ENCODE measurements at regions not wholly inside any gene's neighbourhood (a gene's known extent, or its start where the extent isn't known, plus 50 kb on each side); places are given as distances from the start of the nearest gene placed in this dataset.

DNA sequence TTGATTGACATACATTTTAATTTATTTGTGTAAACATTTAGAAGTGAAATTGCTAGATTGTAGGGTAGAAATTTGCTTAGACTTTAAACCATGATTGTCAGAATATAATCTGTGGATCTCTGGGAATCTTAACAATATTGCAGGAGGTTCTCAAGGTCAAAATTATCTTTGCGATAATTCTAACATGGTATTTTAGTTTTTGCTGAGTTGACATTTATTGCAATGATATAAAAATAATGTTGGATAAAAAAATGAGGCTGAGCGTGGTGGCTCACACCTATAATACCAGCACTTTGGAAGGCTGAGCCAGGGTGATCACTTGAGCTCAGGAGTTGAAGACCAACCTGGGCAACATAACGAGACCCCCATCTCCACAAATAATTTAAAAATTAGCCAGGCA, 70.3 kb upstream of the SGCD start:
- CTCF ChIA-PET, result no interaction called here
- Histone ChIP-seq H3K4me2 (no peak overlapping the region), H2AFZ (no peak overlapping the region), H3K9me3 (ENCODE audit: insufficient read depth, low read depth) (no peaks in the 10 kb centered on the region), H3K36me3 (ENCODE audit: low read depth) (no peaks in the 10 kb centered on the region), H4K20me1 (ENCODE audit: insufficient read depth) (no peaks in the 10 kb centered on the region), H3K4me1 (replicated peaks; ENCODE audit: insufficient read depth) (no peaks in the 10 kb centered on the region), H3K27ac (no peak overlapping the region), H3K27me3 (ENCODE audit: insufficient read depth, low read depth) (no peaks in the 10 kb centered on the region), H3K9me2 (ENCODE audit: insufficient read depth) (no peaks in the 10 kb centered on the region), H3K79me2 (ENCODE audit: low read depth) (no peaks in the 10 kb centered on the region), H3F3A (ENCODE audit: insufficient read depth, low read depth) (no peaks in the 10 kb centered on the region), H3K4me3 (no peak overlapping the region)
- POLR2A ChIA-PET (ENCODE audit: unreplicated experiment), result no interaction called here
- intact Hi-C loops (cut with micrococcal nuclease; ENCODE audit: unreplicated experiment), result no loop called here
- no peak for DNase-seq
- TF ChIP-seq, protein P1, sequence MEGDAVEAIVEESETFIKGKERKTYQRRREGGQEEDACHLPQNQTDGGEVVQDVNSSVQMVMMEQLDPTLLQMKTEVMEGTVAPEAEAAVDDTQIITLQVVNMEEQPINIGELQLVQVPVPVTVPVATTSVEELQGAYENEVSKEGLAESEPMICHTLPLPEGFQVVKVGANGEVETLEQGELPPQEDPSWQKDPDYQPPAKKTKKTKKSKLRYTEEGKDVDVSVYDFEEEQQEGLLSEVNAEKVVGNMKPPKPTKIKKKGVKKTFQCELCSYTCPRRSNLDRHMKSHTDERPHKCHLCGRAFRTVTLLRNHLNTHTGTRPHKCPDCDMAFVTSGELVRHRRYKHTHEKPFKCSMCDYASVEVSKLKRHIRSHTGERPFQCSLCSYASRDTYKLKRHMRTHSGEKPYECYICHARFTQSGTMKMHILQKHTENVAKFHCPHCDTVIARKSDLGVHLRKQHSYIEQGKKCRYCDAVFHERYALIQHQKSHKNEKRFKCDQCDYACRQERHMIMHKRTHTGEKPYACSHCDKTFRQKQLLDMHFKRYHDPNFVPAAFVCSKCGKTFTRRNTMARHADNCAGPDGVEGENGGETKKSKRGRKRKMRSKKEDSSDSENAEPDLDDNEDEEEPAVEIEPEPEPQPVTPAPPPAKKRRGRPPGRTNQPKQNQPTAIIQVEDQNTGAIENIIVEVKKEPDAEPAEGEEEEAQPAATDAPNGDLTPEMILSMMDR (conservative IDR thresholded peaks at IDR 0.05), result no peak
- no peak for TF ChIP-seq EZH2 (IDR thresholded peaks at IDR 0.05; ENCODE audit: low read depth)
- BruUV-seq (replicated peaks), result no TSS peak

DNA sequence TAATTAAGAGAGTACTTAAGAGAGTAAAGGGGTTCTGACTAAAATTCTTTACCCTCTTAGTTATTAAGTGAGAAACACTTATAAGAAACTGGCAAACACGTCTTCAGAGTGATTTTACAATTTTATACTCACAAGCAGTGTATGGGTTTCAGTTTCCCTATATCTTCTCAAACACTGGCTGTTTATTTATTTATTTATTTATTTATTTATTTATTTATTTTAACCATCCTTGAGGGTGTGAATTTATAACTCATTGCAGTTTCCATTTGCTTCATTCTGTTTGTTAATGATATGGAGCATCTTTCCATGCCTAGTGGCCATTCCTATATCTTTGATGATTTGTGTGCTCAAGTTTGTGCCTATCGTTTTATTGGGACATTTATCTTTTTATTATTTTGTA, 68.0 kb upstream of the SGCD start:
- Histone ChIP-seq H3K27me3 (ENCODE audit: insufficient read depth, low read depth) (no peaks in the 10 kb centered on the region), H3K4me3 (no peak overlapping the region), H3K36me3 (ENCODE audit: low read depth) (no peaks in the 10 kb centered on the region), H3K79me2 (ENCODE audit: low read depth) (no peaks in the 10 kb centered on the region), H3K4me2 (no peak overlapping the region), H3K9me2 (ENCODE audit: insufficient read depth) (no peaks in the 10 kb centered on the region), H2AFZ (no peak overlapping the region), H3F3A (ENCODE audit: insufficient read depth, low read depth) (no peaks in the 10 kb centered on the region), H3K9me3 (ENCODE audit: insufficient read depth, low read depth) (no peaks in the 10 kb centered on the region), H3K4me1 (replicated peaks; ENCODE audit: insufficient read depth) (no peaks in the 10 kb centered on the region), H3K27ac (no peak overlapping the region), H4K20me1 (ENCODE audit: insufficient read depth) (no peaks in the 10 kb centered on the region)
- no peak for DNase-seq
- ChIA-PET POLR2A (ENCODE audit: unreplicated experiment) (no interaction called here), CTCF (interaction anchor here (0.7 kb wide), 1 partner anchor 884 kb away, joined by 3 read pairs; no protein-coding TSS in a partner anchor)
- BruUV-seq (replicated peaks), result no TSS peak
- intact Hi-C loops (cut with micrococcal nuclease; ENCODE audit: unreplicated experiment), result no loop called here
- no peak for TF ChIP-seq EZH2 (IDR thresholded peaks at IDR 0.05; ENCODE audit: low read depth)
- TF ChIP-seq, protein P1 (conservative IDR thresholded peaks at IDR 0.05), result no peak

DNA sequence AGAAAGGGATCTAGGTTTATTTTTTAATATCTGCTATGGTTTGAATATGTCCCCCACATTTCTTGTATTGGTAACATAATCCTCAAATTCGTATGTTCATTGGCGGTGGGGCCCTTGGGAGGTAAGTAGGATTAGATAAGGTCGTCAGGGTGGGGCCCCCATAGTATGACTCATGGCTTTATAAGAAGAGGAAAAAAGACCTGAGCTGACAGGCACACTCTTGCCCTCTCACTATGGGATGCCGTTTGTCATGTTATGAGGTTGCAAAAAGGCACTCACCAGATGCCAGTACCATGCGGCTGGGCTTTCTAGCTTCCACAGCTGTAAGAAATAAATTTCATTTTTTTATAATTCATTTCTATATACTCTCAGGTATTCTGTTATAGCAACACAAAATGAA, 67.3 kb upstream of the SGCD start:
- H3K36me3 ChIP-seq (ENCODE audit: low read depth), result no peaks in the 10 kb centered on the region
- POLR2A ChIA-PET (ENCODE audit: unreplicated experiment), result no interaction called here
- H3K9me2 ChIP-seq (ENCODE audit: insufficient read depth), result no peaks in the 10 kb centered on the region
- no peak for DNase-seq
- intact Hi-C loops (cut with micrococcal nuclease; ENCODE audit: unreplicated experiment), result no loop called here
- no peaks in the 10 kb centered on the region for H3K27me3 ChIP-seq (ENCODE audit: insufficient read depth, low read depth)
- TF ChIP-seq, protein P1 (conservative IDR thresholded peaks at IDR 0.05), result no peak
- no peaks in the 10 kb centered on the region for H3K9me3 ChIP-seq (ENCODE audit: insufficient read depth, low read depth)
- BruUV-seq (replicated peaks), result no TSS peak
- no peaks in the 10 kb centered on the region for H3K79me2 ChIP-seq (ENCODE audit: low read depth)
- no peak overlapping the region for H3K4me3 ChIP-seq
- no peak overlapping the region for H3K4me2 ChIP-seq
- CTCF ChIA-PET, result interaction anchor here (0.7 kb wide), 1 partner anchor 884 kb away, joined by 3 read pairs; no protein-coding TSS in a partner anchor
- no peak overlapping the region for H3K27ac ChIP-seq
- no peaks in the 10 kb centered on the region for H3F3A ChIP-seq (ENCODE audit: insufficient read depth, low read depth)
- H2AFZ ChIP-seq, result no peak overlapping the region
- no peaks in the 10 kb centered on the region for H4K20me1 ChIP-seq (ENCODE audit: insufficient read depth)
- H3K4me1 ChIP-seq (replicated peaks; ENCODE audit: insufficient read depth), result no peaks in the 10 kb centered on the region

Data from PC-9 (cell line).